DOHH2 (cell line): ENCODE measurements at regions not wholly inside any gene's neighbourhood (a gene's known extent, or its start where the extent isn't known, plus 50 kb on each side); places are given as distances from the start of the nearest gene placed in this dataset.

Experiments used
- H3F3A ChIP-seq: fragments of 200-600 bp; sonication (generic), shearing (Covaris generic); 2 replicates; pipeline ENCODE4 v1.6.0; 2016; ENCODE audit warnings: antibody characterized with exemption, mild to moderate bottlenecking; ENCODE audit not compliant: control insufficient read depth, insufficient read depth
- H3K27ac ChIP-seq: fragments of 200-600 bp; sonication (generic); 2 replicates; pipeline ENCODE4 v1.5.1; 2014; ENCODE audit warnings: low read depth, mild to moderate bottlenecking, low read length, moderate library complexity
- H3K27me3 ChIP-seq: fragments of 200-600 bp; sonication (generic); 2 replicates; pipeline ENCODE4 v1.6.1; 2014; ENCODE audit warnings: mild to moderate bottlenecking, low read length, mixed read lengths; ENCODE audit not compliant: control insufficient read depth
- H3K36me3 ChIP-seq: fragments of 200-600 bp; sonication (generic); 2 replicates; pipeline ENCODE4 v1.6.1; 2014; ENCODE audit warnings: mild to moderate bottlenecking, low read length, moderate library complexity, mixed read lengths; ENCODE audit not compliant: control insufficient read depth
- H3K4me1 ChIP-seq: fragments of 200-600 bp; sonication (generic); 2 replicates; pipeline ENCODE4 v1.6.1; 2014; ENCODE audit warnings: mild to moderate bottlenecking, low read length, mixed read lengths; ENCODE audit not compliant: control insufficient read depth
- H3K4me2 ChIP-seq: fragments of 200-600 bp; sonication (generic); 2 replicates; pipeline ENCODE4 v1.6.0; 2014; ENCODE audit warnings: mild to moderate bottlenecking, low read length, moderate library complexity
- H3K4me3 ChIP-seq: fragments of 200-600 bp; sonication (generic); 2 replicates; pipeline ENCODE4 v1.5.1; 2014; ENCODE audit warnings: mild to moderate bottlenecking, low read length, mixed read lengths
- H3K79me2 ChIP-seq: fragments of 200-600 bp; sonication (generic); 2 replicates; pipeline ENCODE4 v1.6.1; 2014; ENCODE audit warnings: mild to moderate bottlenecking, low read length, mixed read lengths; ENCODE audit not compliant: control insufficient read depth
- H3K9me2 ChIP-seq: fragments of 200-600 bp; sonication (generic); replicated peaks from 2 replicates; pipeline ENCODE4 v1.6.1; 2014; ENCODE audit warnings: mild to moderate bottlenecking, low read length, mixed read lengths; ENCODE audit not compliant: control insufficient read depth
- H3K9me3 ChIP-seq: fragments of 200-600 bp; sonication (generic); 2 replicates; pipeline ENCODE4 v1.6.1; 2014; ENCODE audit warnings: antibody characterized with exemption, low read length, mixed read lengths; ENCODE audit not compliant: control insufficient read depth, insufficient read depth
- H4K20me1 ChIP-seq: fragments of 200-600 bp; sonication (generic); 2 replicates; pipeline ENCODE4 v1.6.0; 2014; ENCODE audit warnings: low read depth, mild to moderate bottlenecking, antibody characterized with exemption, low read length, moderate library complexity; ENCODE audit not compliant: control insufficient read depth, insufficient read depth
- EZH2phosphoT487 ChIP-seq: fragments of 200-600 bp; sonication (generic); IDR thresholded peaks from 2 replicates; pipeline ENCODE4 v1.6.1; 2017; ENCODE audit warnings: borderline replicate concordance, mild to moderate bottlenecking, antibody characterized with exemption, low read length, moderate library complexity, mixed read lengths
- TF ChIP-seq, protein P1 (sequence below): fragments of 200-600 bp; sonication (generic); IDR thresholded peaks from one replicate; pipeline ENCODE4 v1.5.1; 2014; ENCODE audit warnings: antibody characterized with exemption, mild to moderate bottlenecking, low read depth, low read length; ENCODE audit not compliant: poor library complexity, severe bottlenecking

DNA sequence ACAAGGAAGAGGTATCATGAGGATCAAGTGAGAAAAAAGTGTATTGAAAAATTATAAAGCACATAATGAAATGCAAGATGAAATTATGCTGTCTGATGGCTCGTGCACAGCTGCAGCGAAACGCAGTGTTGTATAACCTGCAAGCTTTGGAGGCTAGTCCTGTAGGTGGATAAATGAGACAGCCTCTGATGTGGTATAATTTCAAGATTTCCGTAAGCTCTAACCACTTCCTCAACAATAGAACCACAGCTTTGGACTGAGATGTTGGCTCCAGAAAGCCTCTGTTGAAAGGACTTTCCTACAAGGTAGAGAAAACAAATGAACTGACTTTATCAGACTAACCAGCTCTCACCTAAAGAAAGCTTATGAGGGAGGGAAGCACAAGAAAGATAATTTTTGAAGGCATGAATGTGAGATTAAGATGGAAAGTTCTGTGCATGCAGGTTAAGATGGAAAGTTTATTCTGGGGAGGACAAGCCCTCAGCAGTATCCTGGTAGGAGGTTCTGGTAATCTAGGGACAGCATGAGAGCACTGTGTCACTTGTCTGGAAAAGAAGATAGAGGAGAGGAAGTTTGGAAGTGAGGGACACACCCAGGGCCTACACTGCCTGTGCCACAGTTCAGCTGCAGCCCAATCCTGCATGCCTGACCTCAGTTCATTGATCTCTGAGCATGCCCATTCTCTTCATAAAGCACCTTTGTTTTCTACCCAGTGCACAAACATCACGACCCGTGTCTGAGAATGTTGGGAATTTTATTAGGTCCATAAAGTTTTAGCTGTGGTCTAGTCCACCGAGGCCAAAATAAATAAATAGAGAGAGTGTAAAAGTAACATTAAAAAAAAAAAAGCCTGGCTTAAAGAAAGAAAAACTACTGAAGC, 161.5 kb upstream of the SFRP2 start:
- H3F3A ChIP-seq, result no peaks in the 10 kb centered on the region
- no peaks in the 10 kb centered on the region for H3K9me2 ChIP-seq
- H3K9me3 ChIP-seq, result no peaks in the 10 kb centered on the region
- peaks cover 8% of the 10 kb centered on the region for H3K27me3 ChIP-seq
- H3K4me3 ChIP-seq, result no peak overlapping the region
- no peaks in the 10 kb centered on the region for H3K4me1 ChIP-seq
- no peaks in the 10 kb centered on the region for H3K36me3 ChIP-seq
- TF ChIP-seq EZH2phosphoT487, result no peak
- TF ChIP-seq, protein P1, sequence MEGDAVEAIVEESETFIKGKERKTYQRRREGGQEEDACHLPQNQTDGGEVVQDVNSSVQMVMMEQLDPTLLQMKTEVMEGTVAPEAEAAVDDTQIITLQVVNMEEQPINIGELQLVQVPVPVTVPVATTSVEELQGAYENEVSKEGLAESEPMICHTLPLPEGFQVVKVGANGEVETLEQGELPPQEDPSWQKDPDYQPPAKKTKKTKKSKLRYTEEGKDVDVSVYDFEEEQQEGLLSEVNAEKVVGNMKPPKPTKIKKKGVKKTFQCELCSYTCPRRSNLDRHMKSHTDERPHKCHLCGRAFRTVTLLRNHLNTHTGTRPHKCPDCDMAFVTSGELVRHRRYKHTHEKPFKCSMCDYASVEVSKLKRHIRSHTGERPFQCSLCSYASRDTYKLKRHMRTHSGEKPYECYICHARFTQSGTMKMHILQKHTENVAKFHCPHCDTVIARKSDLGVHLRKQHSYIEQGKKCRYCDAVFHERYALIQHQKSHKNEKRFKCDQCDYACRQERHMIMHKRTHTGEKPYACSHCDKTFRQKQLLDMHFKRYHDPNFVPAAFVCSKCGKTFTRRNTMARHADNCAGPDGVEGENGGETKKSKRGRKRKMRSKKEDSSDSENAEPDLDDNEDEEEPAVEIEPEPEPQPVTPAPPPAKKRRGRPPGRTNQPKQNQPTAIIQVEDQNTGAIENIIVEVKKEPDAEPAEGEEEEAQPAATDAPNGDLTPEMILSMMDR, result no peak
- H3K27ac ChIP-seq, result no peak overlapping the region
- no peak overlapping the region for H3K4me2 ChIP-seq
- no peaks in the 10 kb centered on the region for H4K20me1 ChIP-seq
- no peaks in the 10 kb centered on the region for H3K79me2 ChIP-seq

- no peaks in the 10 kb centered on the region for H3K4me1 ChIP-seq
- no peak overlapping the region for H3K4me3 ChIP-seq
- H3K9me3 ChIP-seq, result no peaks in the 10 kb centered on the region
- no peaks in the 10 kb centered on the region for H4K20me1 ChIP-seq
- H3K27ac ChIP-seq, result no peak overlapping the region
- no peak overlapping the region for H3K4me2 ChIP-seq
- no peaks in the 10 kb centered on the region for H3K79me2 ChIP-seq
- no peaks in the 10 kb centered on the region for H3F3A ChIP-seq
- H3K36me3 ChIP-seq, result no peaks in the 10 kb centered on the region
- H3K9me2 ChIP-seq, result no peaks in the 10 kb centered on the region
- TF ChIP-seq, protein P1, result no peak
- no peak for TF ChIP-seq EZH2phosphoT487
- peaks cover 8% of the 10 kb centered on the region for H3K27me3 ChIP-seq
Observed at GRCh38 chr4:153948041-153948440, 159.2 kb upstream of the SFRP2 start.

DNA sequence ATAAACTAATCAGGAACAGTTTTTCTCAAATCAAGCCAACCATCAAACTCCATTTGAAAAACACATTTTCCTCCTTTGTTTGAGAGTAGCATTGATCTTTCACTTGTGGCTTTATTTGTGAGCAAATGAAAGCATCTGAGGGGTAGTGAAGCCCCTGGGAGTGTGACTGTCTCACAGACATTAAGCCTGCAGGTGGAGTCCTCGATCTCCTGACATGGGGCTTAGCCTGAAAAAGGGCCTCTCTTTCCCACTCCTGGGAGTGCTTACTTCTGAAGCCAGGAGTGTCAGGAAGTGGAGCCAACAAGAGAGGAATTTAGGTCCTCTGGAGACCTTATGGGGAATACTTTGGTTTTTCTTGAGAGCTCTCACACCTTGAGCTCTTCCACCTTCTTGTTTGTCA, 158.2 kb upstream of the SFRP2 start:
- no peaks in the 10 kb centered on the region for H3K4me1 ChIP-seq
- no peak overlapping the region for H3K4me2 ChIP-seq
- H3K9me2 ChIP-seq, result no peaks in the 10 kb centered on the region
- TF ChIP-seq, protein P1, result no peak
- no peak for TF ChIP-seq EZH2phosphoT487
- no peaks in the 10 kb centered on the region for H3K9me3 ChIP-seq
- H3K27ac ChIP-seq, result no peak overlapping the region
- H3K36me3 ChIP-seq, result no peaks in the 10 kb centered on the region
- no peaks in the 10 kb centered on the region for H3F3A ChIP-seq
- no peaks in the 10 kb centered on the region for H4K20me1 ChIP-seq
- peaks cover 8% of the 10 kb centered on the region for H3K27me3 ChIP-seq
- no peaks in the 10 kb centered on the region for H3K79me2 ChIP-seq
- no peak overlapping the region for H3K4me3 ChIP-seq
